H9 (cell line): ENCODE measurements at regions not wholly inside any gene's neighbourhood (a gene's known extent, or its start where the extent isn't known, plus 50 kb on each side); places are given as distances from the start of the nearest gene placed in this dataset.

Experiments
- DNase-seq: peaks from one replicate; pipeline ENCODE4 v3.0.0-alpha.2; 2017
- H2AFZ ChIP-seq: one replicate; pipeline ENCODE4 v1.6.1; 2013; ENCODE audit warnings: mild to moderate bottlenecking, low read length, control low read depth, moderate library complexity
- H2AK5ac ChIP-seq: 2 replicates; pipeline ENCODE4 v1.6.1; 2013; ENCODE audit warnings: low read length, control low read depth, mixed read lengths; ENCODE audit not compliant: insufficient read length
- H2BK120ac ChIP-seq: one replicate; pipeline ENCODE4 v1.6.1; 2013; ENCODE audit warnings: low read depth, mild to moderate bottlenecking, low read length, control low read depth, inconsistent platforms; ENCODE audit not compliant: poor library complexity, severe bottlenecking
- H2BK12ac ChIP-seq: 2 replicates; pipeline ENCODE4 v1.6.1; 2013; ENCODE audit warnings: low read length, control low read depth, mixed read lengths, low read depth; ENCODE audit not compliant: insufficient read length
- H2BK15ac ChIP-seq: 2 replicates; pipeline ENCODE4 v1.6.1; 2013; ENCODE audit warnings: low read depth, low read length, control low read depth
- H2BK20ac ChIP-seq: one replicate; pipeline ENCODE4 v1.6.1; 2013; ENCODE audit warnings: low read depth, mild to moderate bottlenecking, low read length, control low read depth, inconsistent platforms; ENCODE audit not compliant: poor library complexity, severe bottlenecking
- H2BK5ac ChIP-seq: 2 replicates; pipeline ENCODE4 v1.6.1; 2013; ENCODE audit warnings: low read length, control low read depth, mixed read lengths; ENCODE audit not compliant: insufficient read length
- H3K14ac ChIP-seq: 2 replicates; pipeline ENCODE4 v1.6.1; 2013; ENCODE audit warnings: low read length, control low read depth; ENCODE audit not compliant: insufficient read depth
- H3K18ac ChIP-seq: 2 replicates; pipeline ENCODE4 v1.6.1; 2013; ENCODE audit warnings: low read depth, mild to moderate bottlenecking, mixed read lengths, low read length, control low read depth; ENCODE audit not compliant: insufficient read length
- H3K23ac ChIP-seq: 2 replicates; pipeline ENCODE4 v1.6.1; 2013; ENCODE audit warnings: low read length, control low read depth, mixed read lengths, low read depth; ENCODE audit not compliant: insufficient read length
- H3K23me2 ChIP-seq: 2 replicates; pipeline ENCODE4 v1.6.1; 2013; ENCODE audit warnings: low read depth, mild to moderate bottlenecking, mixed read lengths, low read length, control low read depth; ENCODE audit not compliant: insufficient read length, poor library complexity, severe bottlenecking
- H3K27ac ChIP-seq: 2 replicates; pipeline ENCODE4 v1.5.1; 2013; ENCODE audit warnings: low read length, control low read depth, mixed read lengths, low read depth; ENCODE audit not compliant: insufficient read length
- H3K27me3 ChIP-seq: 2 replicates; pipeline ENCODE4 v1.6.1; 2013; ENCODE audit warnings: low read length, control low read depth, inconsistent platforms; ENCODE audit not compliant: insufficient read depth
- H3K4ac ChIP-seq: 2 replicates; pipeline ENCODE4 v1.6.1; 2013; ENCODE audit warnings: low read depth, mild to moderate bottlenecking, control low read depth, inconsistent platforms, low read length, moderate library complexity
- H3K4me1 ChIP-seq: 2 replicates; pipeline ENCODE4 v1.6.1; 2013; ENCODE audit warnings: low read length, control low read depth, inconsistent platforms; ENCODE audit not compliant: insufficient read depth
- H3K4me2 ChIP-seq: 2 replicates; pipeline ENCODE4 v1.6.1; 2013; ENCODE audit warnings: low read length, control low read depth, mixed read lengths; ENCODE audit not compliant: insufficient read length, insufficient read depth
- H3K56ac ChIP-seq: 2 replicates; pipeline ENCODE4 v1.6.1; 2013; ENCODE audit warnings: low read depth, mild to moderate bottlenecking, mixed read lengths, low read length, control low read depth; ENCODE audit not compliant: insufficient read length
- H3K79me1 ChIP-seq: 2 replicates; pipeline ENCODE4 v1.6.1; 2013; ENCODE audit warnings: low read depth, mild to moderate bottlenecking, moderate library complexity, low read length, control low read depth, inconsistent platforms; ENCODE audit not compliant: insufficient read depth, poor library complexity, severe bottlenecking
- H3K79me2 ChIP-seq: 2 replicates; pipeline ENCODE4 v1.6.1; 2013; ENCODE audit warnings: low read length, control low read depth, inconsistent platforms; ENCODE audit not compliant: insufficient read depth
- H3K9ac ChIP-seq: 2 replicates; pipeline ENCODE4 v1.6.1; 2013; ENCODE audit warnings: low read length, control low read depth, mixed read lengths; ENCODE audit not compliant: insufficient read length; ENCODE audit errors: extremely low read depth
- H3K9me3 ChIP-seq: one replicate; pipeline ENCODE4 v1.6.1; 2013; ENCODE audit warnings: low read depth, low read length, inconsistent platforms; ENCODE audit not compliant: control insufficient read depth
- H3T11ph ChIP-seq: one replicate; pipeline ENCODE4 v1.6.1; 2013; ENCODE audit warnings: mild to moderate bottlenecking, low read length, control low read depth, inconsistent platforms
- H4K20me1 ChIP-seq: one replicate; pipeline ENCODE4 v1.6.1; 2013; ENCODE audit not compliant: control insufficient read depth, insufficient read length, insufficient read depth
- H4K5ac ChIP-seq: 2 replicates; pipeline ENCODE4 v1.6.1; 2013; ENCODE audit warnings: low read depth, mild to moderate bottlenecking, mixed read lengths, low read length, control low read depth; ENCODE audit not compliant: insufficient read length
- H4K8ac ChIP-seq: replicated peaks from 2 replicates; pipeline ENCODE4 v1.6.1; 2013; ENCODE audit warnings: low read length, control low read depth, mixed read lengths, low read depth; ENCODE audit not compliant: insufficient read length
- H4K91ac ChIP-seq: 2 replicates; pipeline ENCODE4 v1.6.1; 2013; ENCODE audit warnings: low read depth, mild to moderate bottlenecking, moderate library complexity, mixed read lengths, low read length, control low read depth; ENCODE audit not compliant: insufficient read length
- H3K27ac Mint-ChIP-seq, 3 experiments: 2 replicates in 2 of 3; 3 replicates in 1 of 3; pipeline ENCODE4 v1.8.0; 2020 to 2021; ENCODE audit warnings: mixed read lengths in 3 of 3, mild to moderate bottlenecking in 1 of 3, moderate library complexity in 1 of 3
- H3K27me3 Mint-ChIP-seq: 2 replicates; pipeline ENCODE4 v1.8.0; 2021; ENCODE audit warnings: low read depth, mild to moderate bottlenecking, moderate library complexity, mixed read lengths
- H3K36me3 Mint-ChIP-seq, 3 experiments: 2 replicates in 2 of 3; 3 replicates in 1 of 3; pipeline ENCODE4 v1.8.0; 2020 to 2021; ENCODE audit warnings: low read depth in 3 of 3, mixed read lengths in 3 of 3; ENCODE audit not compliant: insufficient read depth in 1 of 3
- H3K4me1 Mint-ChIP-seq, 2 experiments: 2 replicates each; pipeline ENCODE4 v1.8.0; 2020; ENCODE audit warnings: mixed read lengths in 2 of 2
- H3K4me3 Mint-ChIP-seq, 2 experiments: 2 replicates in 1 of 2; 3 replicates in 1 of 2; pipeline ENCODE4 v1.8.0; 2020 to 2021; ENCODE audit warnings: mild to moderate bottlenecking in 2 of 2, mixed read lengths in 2 of 2, moderate library complexity in 1 of 2
- H3K9me3 Mint-ChIP-seq, 2 experiments: 2 replicates in 1 of 2; 3 replicates in 1 of 2; pipeline ENCODE4 v1.8.0; 2020; ENCODE audit warnings: mild to moderate bottlenecking in 2 of 2, mixed read lengths in 2 of 2, moderate library complexity in 1 of 2
- CTCF ChIP-seq: fragments of 200-600 bp; sonication (generic); conservative IDR thresholded peaks from 3 replicates; pipeline ENCODE4 v1.8.0; 2021; ENCODE audit warnings: antibody characterized with exemption, mild to moderate bottlenecking
- WGBS: extraction: QIAGEN DNeasy Blood & Tissue Kit; methylation state at CpG from one replicate; pipeline ENCODE4 v1.1.7; 2013; ENCODE audit warnings: missing lambda C conversion rate, low lambda C conversion rate, mixed read lengths; ENCODE audit not compliant: insufficient read length; ENCODE audit errors: extremely low coverage; 5-methylcytosine and 5-hydroxymethylcytosine counted together

- H4K91ac ChIP-seq, result no peak overlapping the region
- no peak for TF ChIP-seq CTCF
- H3K79me2 ChIP-seq, result no peaks in the 10 kb centered on the region
- H3T11ph ChIP-seq, result no peak overlapping the region
- Mint-ChIP-seq H3K27me3 (peaks cover 18% of the 10 kb centered on the region), H3K27ac (no peak overlapping the region), H3K9me3 (peaks cover 13 to 17% of the 10 kb centered on the region in 2 experiments), H3K4me1 (peaks cover 6 to 12% of the 10 kb centered on the region in 2 experiments; a peak in 3 of 4 replicates), H3K36me3 (peaks cover 0 to 12% (median 4%) of the 10 kb centered on the region in 3 experiments; a peak in 3 of 7 replicates), H3K4me3 (no peak overlapping the region)
- no peak overlapping the region for H3K4me2 ChIP-seq
- H3K23me2 ChIP-seq, result no peaks in the 10 kb centered on the region
- no peak for DNase-seq
- WGBS, result no CpG with 5 or more reads among the region's 12 CpGs
- H3K14ac ChIP-seq, result no peak overlapping the region
- H2BK15ac ChIP-seq, result no peak overlapping the region
- H3K27ac ChIP-seq, result no peak overlapping the region
- H2BK20ac ChIP-seq, result no peak overlapping the region
- H3K27me3 ChIP-seq, result no peaks in the 10 kb centered on the region
- no peak overlapping the region for H2BK120ac ChIP-seq
- no peak overlapping the region for H3K4ac ChIP-seq
- no peak overlapping the region for H2BK12ac ChIP-seq
- no peaks in the 10 kb centered on the region for H3K4me1 ChIP-seq
- H3K9me3 ChIP-seq, result no peaks in the 10 kb centered on the region
- no peak overlapping the region for H2BK5ac ChIP-seq
- H3K9ac ChIP-seq, result no peak overlapping the region
- H3K79me1 ChIP-seq, result no peaks in the 10 kb centered on the region
- H3K23ac ChIP-seq, result no peak overlapping the region
- no peaks in the 10 kb centered on the region for H4K20me1 ChIP-seq
- H4K5ac ChIP-seq, result no peak overlapping the region
- H2AK5ac ChIP-seq, result no peak overlapping the region
- no peak overlapping the region for H3K56ac ChIP-seq
- H3K18ac ChIP-seq, result no peak overlapping the region
- no peak overlapping the region for H4K8ac ChIP-seq
- H2AFZ ChIP-seq, result no peak overlapping the region
These were observed 1445.5 kb downstream of the BRD1 start for GRCh38 chr22:48382197-48382596.
